ENCODE measurements at regions not wholly inside any gene's neighbourhood (a gene's known extent, or its start where the extent isn't known, plus 50 kb on each side); places are given as distances from the start of the nearest gene placed in this dataset.
"Not testable (repeated sequence)": the region's sequence is repeated elsewhere in the genome, so short reads cannot be mapped to it uniquely, and the experiment has no call there.

- Histone ChIP-seq H3K27ac (no peak overlapping the region), H3K4me3 (no peak overlapping the region), H3K36me3 (replicated peaks in 1 of 2; ENCODE audit: insufficient read depth in 1 of 2, low read depth in 2 of 2) (no peaks in the 10 kb centered on the region), H3K27me3 (no peaks in the 10 kb centered on the region), H3K9me3 (no peaks in the 10 kb centered on the region), H3K4me1 (peaks cover 8% of the 10 kb centered on the region)
- intact Hi-C loops (cut with DNase I) = no loop called here
- no peak for DNase-seq
- TF ChIP-seq, protein P1, sequence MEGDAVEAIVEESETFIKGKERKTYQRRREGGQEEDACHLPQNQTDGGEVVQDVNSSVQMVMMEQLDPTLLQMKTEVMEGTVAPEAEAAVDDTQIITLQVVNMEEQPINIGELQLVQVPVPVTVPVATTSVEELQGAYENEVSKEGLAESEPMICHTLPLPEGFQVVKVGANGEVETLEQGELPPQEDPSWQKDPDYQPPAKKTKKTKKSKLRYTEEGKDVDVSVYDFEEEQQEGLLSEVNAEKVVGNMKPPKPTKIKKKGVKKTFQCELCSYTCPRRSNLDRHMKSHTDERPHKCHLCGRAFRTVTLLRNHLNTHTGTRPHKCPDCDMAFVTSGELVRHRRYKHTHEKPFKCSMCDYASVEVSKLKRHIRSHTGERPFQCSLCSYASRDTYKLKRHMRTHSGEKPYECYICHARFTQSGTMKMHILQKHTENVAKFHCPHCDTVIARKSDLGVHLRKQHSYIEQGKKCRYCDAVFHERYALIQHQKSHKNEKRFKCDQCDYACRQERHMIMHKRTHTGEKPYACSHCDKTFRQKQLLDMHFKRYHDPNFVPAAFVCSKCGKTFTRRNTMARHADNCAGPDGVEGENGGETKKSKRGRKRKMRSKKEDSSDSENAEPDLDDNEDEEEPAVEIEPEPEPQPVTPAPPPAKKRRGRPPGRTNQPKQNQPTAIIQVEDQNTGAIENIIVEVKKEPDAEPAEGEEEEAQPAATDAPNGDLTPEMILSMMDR (IDR thresholded peaks at IDR 0.05) = no peak
- TF ChIP-seq POLR2A (IDR thresholded peaks at IDR 0.05) = no peak
- no peak for ATAC-seq
- 21 to 24% methylated on average over 1 of the region's 1 CpG for WGBS, 2 donors
These were observed 608.6 kb upstream of the AADAT start for GRCh38 chr4:170698334-170698733.

GRCh38 chr4:170697845-170698244 is 608.1 kb upstream of the AADAT start:
- H3K27ac ChIP-seq = no peak overlapping the region
- TF ChIP-seq POLR2A (IDR thresholded peaks at IDR 0.05) = no peak
- TF ChIP-seq, protein P1 (IDR thresholded peaks at IDR 0.05) = no peak
- no peak for DNase-seq
- no peaks in the 10 kb centered on the region for H3K36me3 ChIP-seq (replicated peaks in 1 of 2; ENCODE audit: insufficient read depth in 1 of 2, low read depth in 2 of 2)
- peaks cover 8% of the 10 kb centered on the region for H3K4me1 ChIP-seq
- no peaks in the 10 kb centered on the region for H3K9me3 ChIP-seq
- intact Hi-C loops (cut with DNase I) = no loop called here
- 41 to 60% methylated on average over 2 of the region's 2 CpGs for WGBS, 2 donors
- ATAC-seq = no peak
- H3K27me3 ChIP-seq = no peaks in the 10 kb centered on the region
- no peak overlapping the region for H3K4me3 ChIP-seq

DNA sequence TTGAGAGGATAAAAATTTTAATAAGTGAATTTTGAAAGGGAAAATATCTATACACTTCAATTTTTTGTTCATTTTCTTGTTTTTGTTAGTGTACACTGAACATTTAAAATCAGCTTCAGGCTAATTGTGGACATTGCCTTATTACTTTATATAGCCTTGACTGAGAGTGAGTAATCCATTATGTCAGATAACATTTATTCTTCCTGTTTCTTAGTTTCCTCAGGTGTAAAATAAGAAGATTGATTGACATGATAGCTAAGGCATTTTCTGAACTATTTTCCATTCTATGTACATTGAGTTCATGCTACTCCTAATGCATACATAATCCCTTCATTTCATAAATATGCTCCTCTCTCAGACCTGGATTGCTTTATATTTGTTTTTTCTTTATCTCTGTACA is 607.3 kb upstream of the AADAT start:
- Histone ChIP-seq H3K27me3 (no peaks in the 10 kb centered on the region), H3K4me1 (peaks cover 8% of the 10 kb centered on the region), H3K4me3 (no peak overlapping the region), H3K9me3 (no peaks in the 10 kb centered on the region), H3K27ac (no peak overlapping the region), H3K36me3 (replicated peaks in 1 of 2; ENCODE audit: insufficient read depth in 1 of 2, low read depth in 2 of 2) (no peaks in the 10 kb centered on the region)
- no peak for ATAC-seq
- intact Hi-C loops (cut with DNase I) = no loop called here
- no peak for TF ChIP-seq POLR2A (IDR thresholded peaks at IDR 0.05)
- TF ChIP-seq, protein P1 (IDR thresholded peaks at IDR 0.05) = no peak
- no peak for DNase-seq

DNA sequence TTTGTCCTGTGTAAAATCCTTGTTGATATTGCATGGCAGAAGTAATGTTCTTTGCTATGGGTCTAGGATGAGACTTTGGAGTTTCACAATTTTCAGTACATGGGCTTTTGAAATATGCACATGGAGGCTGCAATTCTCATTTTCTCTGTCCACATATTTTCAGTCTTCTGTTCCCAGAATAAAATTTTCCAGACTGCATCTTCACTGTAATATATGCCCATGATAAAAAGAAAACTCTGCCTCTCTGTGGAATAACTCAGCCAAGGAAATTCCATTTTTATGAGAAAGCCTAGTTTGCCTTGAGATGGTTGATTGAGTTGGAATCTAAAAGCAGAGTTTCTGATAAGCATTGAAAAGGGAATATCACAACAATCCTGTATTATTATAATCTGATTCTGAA is 601.4 kb upstream of the AADAT start:
- DNase-seq (no peak), ATAC-seq (no peak)
- Histone ChIP-seq H3K27me3 (no peaks in the 10 kb centered on the region), H3K27ac (no peak overlapping the region), H3K4me1 (peaks cover 10% of the 10 kb centered on the region), H3K4me3 (no peak overlapping the region), H3K36me3 (replicated peaks in 1 of 2; ENCODE audit: insufficient read depth in 1 of 2, low read depth in 2 of 2) (no peaks in the 10 kb centered on the region), H3K9me3 (no peaks in the 10 kb centered on the region)
- TF ChIP-seq POLR2A (IDR thresholded peaks at IDR 0.05) = no peak
- TF ChIP-seq, protein P1 (IDR thresholded peaks at IDR 0.05) = no peak
- intact Hi-C loops (cut with DNase I) = no loop called here

- no peak for DNase-seq
- no peaks in the 10 kb centered on the region for H3K9me3 ChIP-seq
- H3K36me3 ChIP-seq (replicated peaks in 1 of 2; ENCODE audit: insufficient read depth in 1 of 2, low read depth in 2 of 2) = no peaks in the 10 kb centered on the region
- intact Hi-C loops (cut with DNase I) = no loop called here
- H3K4me1 ChIP-seq = peaks cover 10% of the 10 kb centered on the region
- H3K27ac ChIP-seq = no peak overlapping the region
- TF ChIP-seq POLR2A (IDR thresholded peaks at IDR 0.05) = no peak
- TF ChIP-seq, protein P1 (IDR thresholded peaks at IDR 0.05) = no peak
- H3K27me3 ChIP-seq = no peaks in the 10 kb centered on the region
- ATAC-seq = no peak
- 84 to 89% methylated on average over 5 to 6 of the region's 6 CpGs for WGBS, 2 donors
- no peak overlapping the region for H3K4me3 ChIP-seq
These were observed 598.0 kb upstream of the AADAT start for GRCh38 chr4:170687751-170688150.

DNA sequence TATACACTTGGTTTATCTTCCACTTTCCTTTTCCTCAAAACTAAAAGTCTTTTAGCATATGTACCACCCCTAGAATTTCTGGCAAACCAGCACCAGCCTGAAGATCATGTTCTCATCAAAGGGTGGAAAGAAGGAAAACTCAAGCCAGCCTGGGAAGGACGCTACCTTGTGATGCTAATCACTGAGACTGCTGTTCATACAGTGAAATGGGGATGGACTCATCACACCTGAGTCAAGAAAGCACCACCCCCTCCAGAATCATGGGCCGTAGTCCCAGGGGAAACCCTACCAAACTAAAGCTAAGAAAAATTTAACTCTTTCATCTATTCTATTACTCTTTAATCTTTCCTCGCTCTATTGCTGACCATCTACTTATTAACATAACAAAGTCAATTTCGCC is 595.9 kb upstream of the AADAT start:
- WGBS, 2 donors = 67 to 68% methylated on average over 4 of the region's 4 CpGs
- not testable (repeated sequence) for ATAC-seq

More for the DNA sequence above, 595.9 kb upstream of the AADAT start:
- H3K36me3 ChIP-seq (replicated peaks in 1 of 2; ENCODE audit: insufficient read depth in 1 of 2, low read depth in 2 of 2); DNase-seq; intact Hi-C loops (cut with DNase I); H3K27ac ChIP-seq; H3K9me3 ChIP-seq; H3K27me3 ChIP-seq; H3K4me3 ChIP-seq: not testable (repeated sequence)
- peaks cover 10% of the 10 kb centered on the region for H3K4me1 ChIP-seq

Data from body of pancreas (tissue), 4 donors.